GM18519 (cell line): ENCODE measurements at regions not wholly inside any gene's neighbourhood (a gene's known extent, or its start where the extent isn't known, plus 50 kb on each side); places are given as distances from the start of the nearest gene placed in this dataset.
"Not testable (repeated sequence)": the region's sequence is repeated elsewhere in the genome, so short reads cannot be mapped to it uniquely, and the experiment has no call there.

ENCODE experiments used
- ATAC-seq: cut with Tn5 transposase; IDR thresholded peaks from one replicate; pipeline ENCODE4 v1.9.1; 2021; ENCODE audit warnings: mild to moderate bottlenecking, moderate library complexity; ENCODE audit not compliant: unreplicated experiment, low FRiP score

GRCh38 chr4:158958489-158959270, 144.2 kb upstream of the RAPGEF2 start:
- ATAC-seq, result no peak

- no peak for ATAC-seq
Measured at GRCh38 chr4:158962393-158962792, 140.5 kb upstream of the RAPGEF2 start.

GRCh38 chr4:158963282-158963681, 139.6 kb upstream of the RAPGEF2 start:
- ATAC-seq, result not testable (repeated sequence)

GRCh38 chr4:158964114-158964727, 138.7 kb upstream of the RAPGEF2 start:
- ATAC-seq, result no peak

- no peak for ATAC-seq
Measured at GRCh38 chr4:158964728-158965124, 138.2 kb upstream of the RAPGEF2 start.

GRCh38 chr4:158965226-158965625, 137.7 kb upstream of the RAPGEF2 start:
- ATAC-seq, result no peak

GRCh38 chr4:158966091-158966490, 136.8 kb upstream of the RAPGEF2 start:
- ATAC-seq, result no peak

GRCh38 chr4:158968961-158969360, 133.9 kb upstream of the RAPGEF2 start:
- ATAC-seq, result no peak

- no peak for ATAC-seq
Measured at GRCh38 chr4:158970812-158971211, 132.1 kb upstream of the RAPGEF2 start.

- ATAC-seq, result not testable (repeated sequence)
Measured at GRCh38 chr4:158974438-158974837, 128.4 kb upstream of the RAPGEF2 start.

GRCh38 chr4:158980711-158981110, 122.2 kb upstream of the RAPGEF2 start:
- ATAC-seq, result not testable (repeated sequence)

- no peak for ATAC-seq
Measured at GRCh38 chr4:158991534-158992155, 111.2 kb upstream of the RAPGEF2 start.

- ATAC-seq, result no peak
Measured at GRCh38 chr4:158993891-158994290, 109.0 kb upstream of the RAPGEF2 start.

- no peak for ATAC-seq
Measured at GRCh38 chr4:158995040-158995439, 107.8 kb upstream of the RAPGEF2 start.

GRCh38 chr4:158995965-158996364, 106.9 kb upstream of the RAPGEF2 start:
- ATAC-seq, result no peak

- ATAC-seq, result no peak
Measured at GRCh38 chr4:158996669-158997074, 106.2 kb upstream of the RAPGEF2 start.

- no peak for ATAC-seq
Measured at GRCh38 chr4:158997660-158998349, 105.1 kb upstream of the RAPGEF2 start.

GRCh38 chr4:158998624-158999023, 104.3 kb upstream of the RAPGEF2 start:
- no peak for ATAC-seq

- ATAC-seq, result no peak
Measured at GRCh38 chr4:158999166-158999682, 103.7 kb upstream of the RAPGEF2 start.

- ATAC-seq, result no peak
Measured at GRCh38 chr4:158999849-159000248, 103.0 kb upstream of the RAPGEF2 start.

- no peak for ATAC-seq
Measured at GRCh38 chr4:159002950-159003349, 99.9 kb upstream of the RAPGEF2 start.
